ENCODE measurements at regions not wholly inside any gene's neighbourhood (a gene's known extent, or its start where the extent isn't known, plus 50 kb on each side); places are given as distances from the start of the nearest gene placed in this dataset.
"Not testable (repeated sequence)": the region's sequence is repeated elsewhere in the genome, so short reads cannot be mapped to it uniquely, and the experiment has no call there.

DNA sequence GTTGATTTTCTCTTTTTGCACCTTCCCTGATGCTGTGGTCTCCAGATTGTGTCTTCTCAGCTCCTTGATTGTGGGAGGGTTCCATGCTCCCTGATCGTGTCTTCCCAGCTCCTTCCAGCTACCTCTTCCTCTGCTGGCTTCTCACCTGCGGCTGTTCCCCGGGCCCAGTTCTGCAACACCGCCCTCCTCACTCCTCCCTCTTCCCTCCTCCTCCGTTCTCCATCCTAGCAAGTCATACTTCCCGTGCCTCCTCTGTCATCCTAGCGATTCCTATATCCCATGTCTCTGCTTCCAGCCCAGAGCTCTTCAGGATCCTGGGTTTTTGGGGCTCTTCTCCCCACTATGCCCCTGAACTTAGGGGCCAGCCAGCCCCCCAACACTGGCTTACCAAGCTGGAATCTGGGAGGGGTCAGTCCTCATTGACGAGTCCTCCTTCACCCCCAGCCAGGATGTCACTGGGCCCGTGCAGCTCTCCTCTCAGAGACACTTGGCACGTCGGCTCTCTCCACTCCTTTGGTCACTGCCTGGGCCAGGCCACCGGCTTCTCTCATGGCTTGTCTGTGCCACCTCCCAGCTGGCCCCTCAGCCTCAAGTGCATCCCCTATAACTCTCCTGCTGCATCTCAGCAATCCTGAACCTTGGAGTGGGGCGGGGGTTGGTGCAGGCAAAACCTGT is 255.4 kb upstream of the MVB12B start (continued):
- no peak for TF ChIP-seq ZNF274 (IDR thresholded peaks at IDR 0.05; ENCODE audit: low read depth, low read length)
- TF ChIP-seq RAD21 (IDR thresholded peaks at IDR 0.05; ENCODE audit: low read depth): no peak
- TF ChIP-seq SP1 (IDR thresholded peaks at IDR 0.05; ENCODE audit: low read depth): no peak

DNA sequence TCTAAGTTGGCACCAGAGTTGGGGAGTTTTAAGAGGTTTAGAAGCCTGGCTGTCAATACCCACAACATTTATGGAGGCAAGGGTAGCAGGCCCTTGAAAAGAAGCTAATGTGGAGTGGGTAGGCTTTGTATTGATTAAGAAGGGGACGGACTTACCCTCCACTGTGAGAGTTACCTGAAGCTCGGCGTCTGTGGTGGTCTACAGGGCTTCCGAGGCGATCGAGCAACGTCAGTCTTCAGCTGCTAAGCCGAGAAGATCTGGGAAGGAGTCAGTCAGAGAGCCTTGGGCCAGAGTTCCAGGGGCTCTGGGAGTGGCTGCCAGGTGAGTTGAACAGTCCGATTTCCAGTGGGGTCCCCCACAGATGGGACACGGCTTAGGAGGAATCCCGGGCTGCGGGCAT is 249.0 kb upstream of the MVB12B start:
- CTCF ChIA-PET; RAD21 ChIA-PET (ENCODE audit: low non-redundant PET in 1 of 2, low total read pairs in 2 of 2, uncharacterized antibody in 2 of 2, unreplicated experiment in 2 of 2); H3K4me3 ChIP-seq (replicated peaks in 1 of 2; ENCODE audit: low read depth in 1 of 2, low read length in 2 of 2); H3K36me3 ChIP-seq (ENCODE audit: control insufficient read depth in 1 of 2, insufficient read depth in 2 of 2, low read length in 2 of 2); H3K4me2 ChIP-seq (ENCODE audit: low read length); H3K9me3 ChIP-seq (ENCODE audit: control insufficient read depth in 1 of 2, insufficient read depth in 1 of 2, low read depth in 1 of 2, low read length in 2 of 2); H2AFZ ChIP-seq (ENCODE audit: low read depth, low read length, poor library complexity, severe bottlenecking); ATAC-seq; H3K4me1 ChIP-seq (ENCODE audit: control insufficient read depth in 1 of 2, insufficient read depth in 2 of 2, low read length in 2 of 2); BruUV-seq (replicated peaks); intact Hi-C loops (cut with micrococcal nuclease); H3K27ac ChIP-seq (ENCODE audit: low read depth, low read length); H3K79me2 ChIP-seq (ENCODE audit: insufficient read depth, low read length); DNase-seq (ENCODE audit: low read depth, low spot score); H3K9me2 ChIP-seq (ENCODE audit: insufficient read depth); H4K20me1 ChIP-seq (ENCODE audit: insufficient read depth); H3K9ac ChIP-seq (ENCODE audit: low read length); POLR2A ChIA-PET: not testable (repeated sequence)
- peaks cover 15% of the 10 kb centered on the region for H3K27me3 ChIP-seq (ENCODE audit: insufficient read depth, low read length)

DNA sequence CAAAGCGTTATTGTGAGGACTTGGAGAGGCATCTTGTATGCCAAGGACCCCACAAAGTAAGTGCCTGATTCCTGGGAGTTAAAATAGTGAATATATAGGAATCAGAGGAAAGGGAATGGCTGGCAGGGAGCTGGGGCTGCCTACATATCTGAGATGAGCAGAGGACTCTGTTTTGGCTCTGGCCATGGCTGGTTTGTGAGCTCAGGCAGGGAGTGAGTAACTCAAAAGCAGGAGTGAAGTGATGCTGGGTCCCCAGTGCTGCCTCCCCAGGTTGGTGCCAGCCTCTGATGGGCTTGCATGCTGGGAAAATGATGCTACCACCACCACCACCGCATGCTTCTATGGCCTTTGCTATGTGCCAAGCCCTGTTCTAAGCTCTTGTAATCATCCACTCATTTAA is 246.0 kb upstream of the MVB12B start:
- ATAC-seq (no peak), DNase-seq (ENCODE audit: low read depth, low spot score) (no peak)
- Histone ChIP-seq H3K27ac (ENCODE audit: low read depth, low read length) (no peak overlapping the region), H3K9me3 (ENCODE audit: control insufficient read depth in 1 of 2, insufficient read depth in 1 of 2, low read depth in 1 of 2, low read length in 2 of 2) (no peaks in the 10 kb centered on the region), H2AFZ (ENCODE audit: low read depth, low read length, poor library complexity, severe bottlenecking) (no peak overlapping the region), H3K4me1 (ENCODE audit: control insufficient read depth in 1 of 2, insufficient read depth in 2 of 2, low read length in 2 of 2) (peaks cover 0 to 5% of the 10 kb centered on the region in 2 experiments; a peak in 2 of 4 replicates), H3K79me2 (ENCODE audit: insufficient read depth, low read length) (no peaks in the 10 kb centered on the region), H4K20me1 (ENCODE audit: insufficient read depth) (no peaks in the 10 kb centered on the region), H3K36me3 (ENCODE audit: control insufficient read depth in 1 of 2, insufficient read depth in 2 of 2, low read length in 2 of 2) (no peaks in the 10 kb centered on the region), H3K4me2 (ENCODE audit: low read length) (no peak overlapping the region), H3K9ac (ENCODE audit: low read length) (no peak overlapping the region), H3K4me3 (replicated peaks in 1 of 2; ENCODE audit: low read depth in 1 of 2, low read length in 2 of 2) (no peak overlapping the region), H3K27me3 (ENCODE audit: insufficient read depth, low read length) (peaks cover 25% of the 10 kb centered on the region), H3K9me2 (ENCODE audit: insufficient read depth) (no peaks in the 10 kb centered on the region)
- CTCF ChIA-PET: no interaction called here
- intact Hi-C loops (cut with micrococcal nuclease): no loop called here
- BruUV-seq (replicated peaks): no TSS peak
- POLR2A ChIA-PET: no interaction called here
- RAD21 ChIA-PET (ENCODE audit: low non-redundant PET in 1 of 2, low total read pairs in 2 of 2, uncharacterized antibody in 2 of 2, unreplicated experiment in 2 of 2): no interaction called here
- TF ChIP-seq ELF1 (IDR thresholded peaks at IDR 0.05; ENCODE audit: borderline replicate concordance, low read depth): no peak
- no peak for TF ChIP-seq RAD21 (IDR thresholded peaks at IDR 0.05; ENCODE audit: low read depth)
- no peak for TF ChIP-seq POLR2A (IDR thresholded peaks at IDR 0.05; ENCODE audit: borderline replicate concordance, extremely low read depth, insufficient read depth, insufficient read length)
- no peak for TF ChIP-seq EZH2phosphoT487 (IDR thresholded peaks at IDR 0.05; ENCODE audit: borderline replicate concordance)
- no peak for TF ChIP-seq FOSL1 (IDR thresholded peaks at IDR 0.05; ENCODE audit: low read depth)
- TF ChIP-seq CEBPB (IDR thresholded peaks at IDR 0.05; ENCODE audit: low read depth): no peak
- TF ChIP-seq EGR1 (IDR thresholded peaks at IDR 0.05; ENCODE audit: low read depth): no peak
- TF ChIP-seq EZH2 (IDR thresholded peaks at IDR 0.05): no peak
- TF ChIP-seq, protein P1, sequence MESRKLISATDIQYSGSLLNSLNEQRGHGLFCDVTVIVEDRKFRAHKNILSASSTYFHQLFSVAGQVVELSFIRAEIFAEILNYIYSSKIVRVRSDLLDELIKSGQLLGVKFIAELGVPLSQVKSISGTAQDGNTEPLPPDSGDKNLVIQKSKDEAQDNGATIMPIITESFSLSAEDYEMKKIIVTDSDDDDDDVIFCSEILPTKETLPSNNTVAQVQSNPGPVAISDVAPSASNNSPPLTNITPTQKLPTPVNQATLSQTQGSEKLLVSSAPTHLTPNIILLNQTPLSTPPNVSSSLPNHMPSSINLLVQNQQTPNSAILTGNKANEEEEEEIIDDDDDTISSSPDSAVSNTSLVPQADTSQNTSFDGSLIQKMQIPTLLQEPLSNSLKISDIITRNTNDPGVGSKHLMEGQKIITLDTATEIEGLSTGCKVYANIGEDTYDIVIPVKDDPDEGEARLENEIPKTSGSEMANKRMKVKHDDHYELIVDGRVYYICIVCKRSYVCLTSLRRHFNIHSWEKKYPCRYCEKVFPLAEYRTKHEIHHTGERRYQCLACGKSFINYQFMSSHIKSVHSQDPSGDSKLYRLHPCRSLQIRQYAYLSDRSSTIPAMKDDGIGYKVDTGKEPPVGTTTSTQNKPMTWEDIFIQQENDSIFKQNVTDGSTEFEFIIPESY (IDR thresholded peaks at IDR 0.05; ENCODE audit: extremely low read depth, insufficient replicate concordance, low read length): no peak
- no peak for TF ChIP-seq CBX3 (IDR thresholded peaks at IDR 0.05; ENCODE audit: low read depth)
- TF ChIP-seq, protein P2, sequence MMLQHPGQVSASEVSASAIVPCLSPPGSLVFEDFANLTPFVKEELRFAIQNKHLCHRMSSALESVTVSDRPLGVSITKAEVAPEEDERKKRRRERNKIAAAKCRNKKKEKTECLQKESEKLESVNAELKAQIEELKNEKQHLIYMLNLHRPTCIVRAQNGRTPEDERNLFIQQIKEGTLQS (IDR thresholded peaks at IDR 0.05): no peak
- no peak for TF ChIP-seq ZNF274 (IDR thresholded peaks at IDR 0.05; ENCODE audit: low read depth, low read length)
- TF ChIP-seq, protein P3, sequence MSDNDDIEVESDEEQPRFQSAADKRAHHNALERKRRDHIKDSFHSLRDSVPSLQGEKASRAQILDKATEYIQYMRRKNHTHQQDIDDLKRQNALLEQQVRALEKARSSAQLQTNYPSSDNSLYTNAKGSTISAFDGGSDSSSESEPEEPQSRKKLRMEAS (IDR thresholded peaks at IDR 0.05): no peak
- no peak for TF ChIP-seq POLR2AphosphoS5 (IDR thresholded peaks at IDR 0.05; ENCODE audit: low read depth, low read length)
- TF ChIP-seq ZFX (IDR thresholded peaks at IDR 0.05): no peak

Data from HCT116 (cell line).